ENCODE measurements at regions not wholly inside any gene's neighbourhood (a gene's known extent, or its start where the extent isn't known, plus 50 kb on each side); places are given as distances from the start of the nearest gene placed in this dataset.

GRCh38 chr5:72760259-72760658, 56.2 kb upstream of the TNPO1 start:
- Histone ChIP-seq H3K4me1 (no peaks in the 10 kb centered on the region), H3K27ac (replicated peaks) (no peak overlapping the region), H3K4me3 (no peak overlapping the region), H3K27me3 (ENCODE audit: low read depth) (no peaks in the 10 kb centered on the region), H3K36me3 (no peaks in the 10 kb centered on the region), H3K9me3 (replicated peaks) (no peaks in the 10 kb centered on the region)
- intact Hi-C loops (cut with micrococcal nuclease), result no loop called here
- DNase-seq, result no peak
- TF ChIP-seq, protein P1, sequence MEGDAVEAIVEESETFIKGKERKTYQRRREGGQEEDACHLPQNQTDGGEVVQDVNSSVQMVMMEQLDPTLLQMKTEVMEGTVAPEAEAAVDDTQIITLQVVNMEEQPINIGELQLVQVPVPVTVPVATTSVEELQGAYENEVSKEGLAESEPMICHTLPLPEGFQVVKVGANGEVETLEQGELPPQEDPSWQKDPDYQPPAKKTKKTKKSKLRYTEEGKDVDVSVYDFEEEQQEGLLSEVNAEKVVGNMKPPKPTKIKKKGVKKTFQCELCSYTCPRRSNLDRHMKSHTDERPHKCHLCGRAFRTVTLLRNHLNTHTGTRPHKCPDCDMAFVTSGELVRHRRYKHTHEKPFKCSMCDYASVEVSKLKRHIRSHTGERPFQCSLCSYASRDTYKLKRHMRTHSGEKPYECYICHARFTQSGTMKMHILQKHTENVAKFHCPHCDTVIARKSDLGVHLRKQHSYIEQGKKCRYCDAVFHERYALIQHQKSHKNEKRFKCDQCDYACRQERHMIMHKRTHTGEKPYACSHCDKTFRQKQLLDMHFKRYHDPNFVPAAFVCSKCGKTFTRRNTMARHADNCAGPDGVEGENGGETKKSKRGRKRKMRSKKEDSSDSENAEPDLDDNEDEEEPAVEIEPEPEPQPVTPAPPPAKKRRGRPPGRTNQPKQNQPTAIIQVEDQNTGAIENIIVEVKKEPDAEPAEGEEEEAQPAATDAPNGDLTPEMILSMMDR (IDR thresholded peaks at IDR 0.05; ENCODE audit: borderline replicate concordance), result no peak

DNA sequence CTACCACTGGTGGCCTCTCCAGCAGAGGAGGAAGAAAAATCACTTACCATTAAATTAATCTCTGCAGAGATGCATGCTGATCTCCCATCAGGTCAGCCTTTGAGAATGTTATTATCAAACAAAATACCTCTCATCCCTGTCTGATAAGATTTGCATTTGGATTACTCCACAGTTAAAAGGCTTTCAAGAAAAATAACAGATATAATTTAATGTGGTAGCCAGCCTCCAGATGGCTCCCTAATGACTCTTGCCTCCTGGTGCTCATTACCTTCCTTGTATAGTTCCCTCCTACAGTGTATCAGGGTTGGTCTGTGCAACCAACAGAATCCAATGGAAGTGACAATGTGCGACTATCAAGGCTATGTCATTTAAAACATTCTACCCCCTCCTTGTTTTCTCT, 63.6 kb upstream of the TNPO1 start:
- TF ChIP-seq, protein P1 (IDR thresholded peaks at IDR 0.05; ENCODE audit: borderline replicate concordance), result no peak
- no peak for DNase-seq
- H3K27me3 ChIP-seq (ENCODE audit: low read depth), result no peaks in the 10 kb centered on the region
- no peaks in the 10 kb centered on the region for H3K4me1 ChIP-seq
- H3K27ac ChIP-seq (replicated peaks), result no peak overlapping the region
- no peaks in the 10 kb centered on the region for H3K9me3 ChIP-seq (replicated peaks)
- intact Hi-C loops (cut with micrococcal nuclease), result no loop called here
- no peaks in the 10 kb centered on the region for H3K36me3 ChIP-seq
- H3K4me3 ChIP-seq, result no peak overlapping the region

- Histone ChIP-seq H3K27ac (replicated peaks) (no peak overlapping the region), H3K36me3 (no peaks in the 10 kb centered on the region), H3K27me3 (ENCODE audit: low read depth) (no peaks in the 10 kb centered on the region), H3K4me3 (no peak overlapping the region), H3K9me3 (replicated peaks) (no peaks in the 10 kb centered on the region), H3K4me1 (no peaks in the 10 kb centered on the region)
- intact Hi-C loops (cut with micrococcal nuclease), result no loop called here
- no peak for DNase-seq
- TF ChIP-seq, protein P1 (IDR thresholded peaks at IDR 0.05; ENCODE audit: borderline replicate concordance), result no peak
These were observed 67.0 kb upstream of the TNPO1 start for GRCh38 chr5:72749362-72749997.

GRCh38 chr5:72747826-72748225, 68.6 kb upstream of the TNPO1 start:
- TF ChIP-seq, protein P1 (IDR thresholded peaks at IDR 0.05; ENCODE audit: borderline replicate concordance), result no peak
- Histone ChIP-seq H3K36me3 (no peaks in the 10 kb centered on the region), H3K4me1 (no peaks in the 10 kb centered on the region), H3K9me3 (replicated peaks) (no peaks in the 10 kb centered on the region), H3K27me3 (ENCODE audit: low read depth) (no peaks in the 10 kb centered on the region), H3K27ac (replicated peaks) (no peak overlapping the region), H3K4me3 (no peak overlapping the region)
- intact Hi-C loops (cut with micrococcal nuclease), result no loop called here
- no peak for DNase-seq

DNA sequence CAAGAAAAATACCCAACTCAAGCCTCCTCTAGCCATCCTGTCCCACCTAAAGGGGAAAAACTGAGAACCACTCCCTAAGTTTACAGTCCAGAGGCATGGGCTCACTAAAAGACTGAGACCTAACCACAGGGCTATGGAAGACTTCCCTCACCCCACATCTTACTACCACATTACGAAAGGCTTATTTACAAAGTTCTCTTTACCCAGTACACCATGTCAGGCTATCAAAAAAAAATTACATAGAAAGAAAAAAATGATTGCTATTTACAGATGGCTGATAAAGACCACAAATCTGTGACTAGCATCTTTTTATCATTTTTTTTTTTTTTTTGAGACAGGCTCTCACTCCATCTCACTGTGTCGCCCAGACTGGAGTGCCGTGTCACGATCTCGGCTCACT, 69.7 kb upstream of the TNPO1 start:
- Histone ChIP-seq H3K27ac (replicated peaks) (no peak overlapping the region), H3K4me3 (no peak overlapping the region), H3K27me3 (ENCODE audit: low read depth) (no peaks in the 10 kb centered on the region), H3K9me3 (replicated peaks) (no peaks in the 10 kb centered on the region), H3K4me1 (no peaks in the 10 kb centered on the region), H3K36me3 (no peaks in the 10 kb centered on the region)
- DNase-seq, result no peak
- intact Hi-C loops (cut with micrococcal nuclease), result no loop called here
- TF ChIP-seq, protein P1 (IDR thresholded peaks at IDR 0.05; ENCODE audit: borderline replicate concordance), result no peak
